GM12891 (cell line): ENCODE measurements at regions not wholly inside any gene's neighbourhood (a gene's known extent, or its start where the extent isn't known, plus 50 kb on each side); places are given as distances from the start of the nearest gene placed in this dataset.
A peak's percentile ranks its signal among the peaks of the same experiment; 100 is the strongest.
"Not testable (repeated sequence)": the region's sequence is repeated elsewhere in the genome, so short reads cannot be mapped to it uniquely, and the experiment has no call there.

Experiments
- DNase-seq: peaks from one replicate; pipeline ENCODE4 v3.0.0; 2011; ENCODE audit warnings: low spot score; ENCODE audit not compliant: insufficient read length
- FAIRE-seq: peaks from 2 replicates; lab custom pipeline; 2011; peaks lifted over from hg19 to GRCh38; lab: Jason Lieb, UNC
- PAX5 ChIP-seq: IDR thresholded peaks from 2 replicates; pipeline ENCODE4 v1.6.1; 2011; ENCODE audit warnings: low read length, moderate library complexity, mild to moderate bottlenecking; ENCODE audit not compliant: insufficient read depth, severe bottlenecking
- POLR2A ChIP-seq: IDR thresholded peaks from 2 replicates; pipeline ENCODE4 v1.6.1; 2011; ENCODE audit warnings: low read depth, low read length, control low read depth
- POLR2AphosphoS5 ChIP-seq: IDR thresholded peaks from 2 replicates; pipeline ENCODE4 v1.6.1; 2011; ENCODE audit warnings: low read depth, low read length, control low read depth
- POU2F2 ChIP-seq: IDR thresholded peaks from 2 replicates; pipeline ENCODE4 v1.6.1; 2011; ENCODE audit warnings: low read depth, mild to moderate bottlenecking, control low read depth, low read length, moderate library complexity
- SPI1 ChIP-seq: IDR thresholded peaks from 2 replicates; pipeline ENCODE4 v1.6.1; 2011; ENCODE audit warnings: low read depth, low read length, control low read depth
- TAF1 ChIP-seq: IDR thresholded peaks from 2 replicates; pipeline ENCODE4 v1.6.1; 2011; ENCODE audit warnings: low read depth, low read length, control low read depth

DNA sequence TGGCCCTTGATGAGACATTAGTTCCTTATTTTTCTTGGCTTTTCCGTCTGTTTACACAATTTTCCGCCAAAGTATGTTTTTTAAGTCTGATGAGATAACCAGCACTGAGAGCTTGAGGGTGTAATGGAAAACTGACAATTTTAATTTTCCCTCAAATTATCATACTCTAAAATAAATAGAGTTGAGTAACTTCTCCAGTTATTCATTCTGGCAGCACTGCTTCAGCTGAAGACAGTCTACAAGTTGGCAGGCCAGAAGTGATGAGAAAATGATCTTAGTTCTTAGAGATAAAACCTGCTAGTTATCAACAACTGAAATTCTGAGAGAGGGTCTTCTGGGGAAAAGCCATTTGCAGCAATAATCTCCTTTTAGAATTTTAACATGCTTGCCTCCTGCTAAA is 241.6 kb upstream of the TET2 start:
- FAIRE-seq, result no peak
- TF ChIP-seq TAF1, result no peak
- no peak for TF ChIP-seq POLR2A
- TF ChIP-seq PAX5, result no peak
- no peak for TF ChIP-seq POLR2AphosphoS5
- TF ChIP-seq SPI1, result no peak
- TF ChIP-seq POU2F2, result no peak
- DNase-seq, result no peak

DNA sequence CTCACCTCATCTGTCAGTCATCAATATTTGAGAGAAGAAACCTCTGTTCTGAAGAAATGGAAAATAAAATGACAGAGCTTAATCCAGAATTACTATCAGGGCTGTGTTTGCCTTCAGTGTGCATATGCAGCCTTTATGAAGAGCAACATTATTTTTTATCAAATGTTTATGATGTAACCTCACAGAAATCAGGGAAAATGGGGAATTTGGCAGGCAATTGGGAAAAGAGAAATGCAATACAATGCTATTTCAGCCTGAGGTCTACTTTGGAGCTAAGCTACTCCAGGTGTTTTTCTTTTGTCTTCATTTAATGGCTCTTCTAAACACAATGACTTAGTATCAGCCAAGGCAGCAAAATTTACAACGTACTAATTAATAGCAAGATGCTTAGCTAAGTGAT is 241.1 kb upstream of the TET2 start:
- TF ChIP-seq POLR2A (no peak), SPI1 (no peak), TAF1 (no peak), POLR2AphosphoS5 (no peak), PAX5 (no peak), POU2F2 (no peak)
- DNase-seq (no peak), FAIRE-seq (no peak)

DNA sequence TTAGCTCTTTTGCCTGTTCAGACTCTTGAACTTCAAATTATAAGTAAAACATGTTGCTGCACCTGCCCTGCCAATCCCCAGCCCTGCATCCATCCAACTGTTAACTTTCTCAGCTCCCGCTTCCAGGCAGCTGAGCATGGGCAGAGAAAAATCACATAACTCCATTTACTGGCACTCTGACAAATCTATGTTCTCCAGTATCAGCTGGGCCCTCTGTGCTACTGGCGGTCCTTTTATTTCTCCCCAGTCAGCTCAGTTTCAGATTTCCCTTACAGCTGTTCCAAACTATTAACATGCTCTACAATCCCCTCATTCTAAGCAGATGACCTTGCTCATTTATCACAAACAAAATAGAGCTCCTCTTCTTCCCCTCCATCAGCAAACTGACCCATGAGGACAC is 240.4 kb upstream of the TET2 start:
- TF ChIP-seq PAX5 (no peak), POLR2A (no peak), POU2F2 (no peak)
- DNase-seq (no peak), FAIRE-seq (no peak)

DNA sequence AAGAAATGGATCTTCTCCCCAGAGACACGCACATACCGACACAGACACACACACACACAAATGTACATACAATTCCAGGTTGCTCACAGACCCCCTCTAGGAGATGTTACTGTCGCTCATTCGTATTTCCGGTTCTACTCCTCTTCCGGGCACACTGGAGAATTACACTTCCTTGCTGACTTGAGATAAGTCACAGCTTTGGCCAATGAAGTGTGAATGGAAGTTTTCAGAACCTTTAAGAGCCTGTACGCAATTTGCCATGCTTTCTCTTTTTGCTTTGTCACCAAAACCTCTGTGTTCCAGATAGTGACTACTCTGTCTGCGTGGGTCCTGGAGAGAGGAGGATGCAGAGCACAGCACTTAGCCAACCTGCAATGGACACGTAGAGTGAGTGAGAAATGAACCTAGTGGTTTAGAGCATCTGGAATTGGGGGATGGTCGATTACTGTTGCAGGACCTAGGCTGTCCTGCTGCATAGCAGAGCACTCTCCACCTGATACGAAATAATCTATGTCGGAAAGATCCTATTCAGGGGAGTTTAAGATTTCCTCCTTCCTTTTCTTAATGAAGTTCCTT is 239.5 kb upstream of the TET2 start:
- FAIRE-seq (no peak), DNase-seq (no peak)
- TF ChIP-seq POU2F2 (no peak), SPI1 (no peak), TAF1 (no peak), POLR2A (no peak), POLR2AphosphoS5 (no peak), PAX5 (no peak)

DNA sequence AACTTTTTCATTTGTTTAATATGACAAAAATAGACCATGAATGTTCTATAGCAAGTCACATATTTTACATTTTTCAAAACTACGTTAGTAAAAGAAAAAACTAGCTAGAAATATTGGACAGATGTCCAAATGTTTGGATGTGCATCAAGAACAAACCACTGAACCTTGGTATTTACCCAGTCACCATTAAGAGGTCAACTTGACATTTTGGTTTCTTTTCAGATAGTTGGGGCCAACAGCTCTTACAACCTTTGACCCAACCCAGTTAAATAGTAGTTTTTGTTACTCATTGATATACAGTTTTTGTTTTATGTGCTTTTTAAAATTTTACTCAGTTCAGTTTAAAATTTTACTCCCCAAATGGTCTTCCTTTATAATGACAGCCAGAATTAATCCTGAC is 238.7 kb upstream of the TET2 start:
- TF ChIP-seq TAF1 (no peak), POU2F2 (no peak), POLR2A (no peak), PAX5 (no peak), POLR2AphosphoS5 (no peak)
- no peak for DNase-seq
- no peak for FAIRE-seq

DNA sequence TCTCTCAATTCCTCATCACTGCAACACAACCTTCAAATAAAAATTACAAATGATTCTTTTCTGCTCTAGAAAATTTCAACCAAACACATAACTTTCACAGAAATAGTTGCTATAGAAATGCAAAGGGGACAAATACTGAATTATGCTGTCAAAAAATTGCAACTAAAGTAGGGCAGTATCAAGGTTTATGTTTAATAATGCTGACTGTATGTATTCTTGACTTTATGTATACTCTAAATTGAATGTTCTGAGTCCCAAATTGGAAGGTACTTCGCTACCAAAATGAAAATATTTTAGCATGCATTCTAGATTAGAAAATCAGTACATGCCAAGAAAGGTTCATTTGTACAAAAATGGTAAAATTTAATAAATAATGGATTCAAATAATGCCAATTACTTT is 237.3 kb upstream of the TET2 start:
- no peak for DNase-seq
- no peak for FAIRE-seq
- TF ChIP-seq POLR2A (no peak), PAX5 (no peak), TAF1 (no peak), POLR2AphosphoS5 (no peak), SPI1 (no peak), POU2F2 (no peak)

DNA sequence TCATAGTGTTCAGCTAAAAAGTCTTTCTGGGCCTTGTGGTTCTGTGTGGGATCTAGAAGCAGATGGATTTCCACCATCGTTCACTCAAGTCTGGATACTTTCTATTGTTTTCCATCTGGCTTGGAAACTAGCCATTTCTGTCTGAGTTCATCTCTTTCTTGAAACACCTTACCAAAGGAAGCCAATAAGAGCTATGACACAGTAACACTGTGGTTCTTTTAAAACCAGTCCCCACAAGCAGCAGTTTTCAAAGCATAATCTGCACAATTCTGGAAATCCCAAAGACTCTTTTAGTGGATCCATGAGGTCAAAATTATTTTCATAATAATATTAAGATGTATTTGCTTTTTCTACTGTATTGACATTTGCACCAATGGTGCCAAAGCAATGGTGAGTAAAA is 234.2 kb upstream of the TET2 start:
- no peak for DNase-seq
- TF ChIP-seq POLR2AphosphoS5 (no peak), SPI1 (no peak), PAX5 (no peak), POU2F2 (no peak), POLR2A (no peak), TAF1 (no peak)
- no peak for FAIRE-seq

DNA sequence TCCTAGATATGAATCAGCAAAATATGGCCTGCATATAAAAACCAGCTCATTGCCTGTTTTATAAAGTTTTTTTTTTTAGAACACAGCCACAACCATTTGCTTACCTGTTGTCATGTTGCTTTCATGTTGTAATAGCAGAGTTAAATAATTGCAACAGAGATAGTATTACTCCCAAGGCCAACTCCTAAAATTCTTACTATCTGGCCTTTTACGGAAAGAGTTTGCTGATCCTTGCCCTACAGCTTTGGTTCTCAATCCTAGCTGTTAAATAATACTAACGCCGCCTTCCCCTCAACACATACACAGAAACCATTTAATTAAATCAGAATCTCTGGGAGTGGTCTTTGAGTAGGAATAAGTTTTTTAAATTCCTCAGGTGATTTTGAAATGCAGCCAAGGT is 231.3 kb upstream of the TET2 start:
- DNase-seq (no peak), FAIRE-seq (no peak)
- TF ChIP-seq POLR2AphosphoS5, result no peak
- TF ChIP-seq POLR2A, result no peak
- TF ChIP-seq SPI1, result no peak
- no peak for TF ChIP-seq TAF1
- no peak for TF ChIP-seq POU2F2
- TF ChIP-seq PAX5, result no peak

DNA sequence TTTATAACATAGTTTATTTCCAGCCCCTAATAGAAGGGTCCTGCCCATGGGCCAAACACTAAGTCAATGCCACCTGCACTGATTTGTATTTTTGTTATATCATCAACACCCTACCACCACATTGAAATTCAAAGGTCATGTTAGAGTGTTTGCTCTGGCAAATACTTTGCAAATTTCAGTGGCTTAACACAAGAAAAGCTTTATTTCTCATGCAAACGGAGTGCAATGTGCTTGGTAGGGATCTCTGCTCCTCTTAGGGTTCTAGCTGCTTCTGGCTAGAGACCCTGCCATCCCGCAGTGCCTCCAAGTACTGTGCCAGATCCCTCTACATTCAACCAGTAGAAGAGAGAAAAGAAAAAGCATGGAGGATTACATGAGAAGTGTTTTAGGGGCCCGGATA is 230.8 kb upstream of the TET2 start:
- TF ChIP-seq POLR2AphosphoS5 (no peak), PAX5 (no peak), POLR2A (no peak), TAF1 (no peak), POU2F2 (no peak), SPI1 (no peak)
- FAIRE-seq, result no peak
- no peak for DNase-seq

DNA sequence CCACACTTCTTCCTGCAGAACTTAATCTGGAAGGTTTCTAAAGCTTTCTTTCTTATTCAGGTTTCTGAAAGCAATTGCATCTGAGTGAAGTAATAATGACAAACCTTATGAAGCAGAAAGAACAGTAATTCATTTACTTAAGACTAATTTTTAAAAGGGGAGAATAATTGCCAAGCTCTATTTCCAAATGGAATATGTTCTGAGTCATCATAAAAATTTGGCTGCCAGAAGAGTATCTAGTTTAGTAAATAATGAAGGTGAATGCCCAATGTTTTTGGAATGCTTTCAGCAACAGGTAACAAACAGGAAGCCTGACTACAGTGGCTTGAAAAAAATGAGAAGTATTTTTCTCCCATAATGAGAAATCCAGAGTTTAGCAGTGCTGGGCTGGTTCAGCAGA is 227.3 kb upstream of the TET2 start:
- TF ChIP-seq SPI1 (no peak), POLR2A (no peak), POU2F2 (no peak), POLR2AphosphoS5 (no peak), TAF1 (no peak)
- no peak for DNase-seq
- no peak for FAIRE-seq

DNA sequence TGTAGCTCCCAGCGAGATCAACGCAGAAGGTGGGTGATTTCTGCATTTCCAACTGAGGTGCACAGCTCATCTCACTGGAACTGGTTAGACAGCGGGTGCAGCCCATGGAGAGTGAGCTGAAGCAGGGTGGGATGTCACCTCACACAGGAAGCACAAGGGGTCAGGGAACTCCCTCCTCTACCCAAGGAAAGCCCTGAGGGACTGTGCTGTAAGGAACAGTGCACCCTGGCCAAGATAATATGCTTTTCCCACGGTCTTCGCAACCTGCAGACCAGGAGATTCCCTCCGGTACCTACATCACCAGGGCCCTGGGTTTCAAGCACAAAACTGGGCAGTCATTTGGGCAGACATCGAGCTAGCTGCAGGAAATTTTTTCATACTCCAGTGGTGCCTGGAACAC is 216.4 kb upstream of the TET2 start:
- no peak for FAIRE-seq

DNA sequence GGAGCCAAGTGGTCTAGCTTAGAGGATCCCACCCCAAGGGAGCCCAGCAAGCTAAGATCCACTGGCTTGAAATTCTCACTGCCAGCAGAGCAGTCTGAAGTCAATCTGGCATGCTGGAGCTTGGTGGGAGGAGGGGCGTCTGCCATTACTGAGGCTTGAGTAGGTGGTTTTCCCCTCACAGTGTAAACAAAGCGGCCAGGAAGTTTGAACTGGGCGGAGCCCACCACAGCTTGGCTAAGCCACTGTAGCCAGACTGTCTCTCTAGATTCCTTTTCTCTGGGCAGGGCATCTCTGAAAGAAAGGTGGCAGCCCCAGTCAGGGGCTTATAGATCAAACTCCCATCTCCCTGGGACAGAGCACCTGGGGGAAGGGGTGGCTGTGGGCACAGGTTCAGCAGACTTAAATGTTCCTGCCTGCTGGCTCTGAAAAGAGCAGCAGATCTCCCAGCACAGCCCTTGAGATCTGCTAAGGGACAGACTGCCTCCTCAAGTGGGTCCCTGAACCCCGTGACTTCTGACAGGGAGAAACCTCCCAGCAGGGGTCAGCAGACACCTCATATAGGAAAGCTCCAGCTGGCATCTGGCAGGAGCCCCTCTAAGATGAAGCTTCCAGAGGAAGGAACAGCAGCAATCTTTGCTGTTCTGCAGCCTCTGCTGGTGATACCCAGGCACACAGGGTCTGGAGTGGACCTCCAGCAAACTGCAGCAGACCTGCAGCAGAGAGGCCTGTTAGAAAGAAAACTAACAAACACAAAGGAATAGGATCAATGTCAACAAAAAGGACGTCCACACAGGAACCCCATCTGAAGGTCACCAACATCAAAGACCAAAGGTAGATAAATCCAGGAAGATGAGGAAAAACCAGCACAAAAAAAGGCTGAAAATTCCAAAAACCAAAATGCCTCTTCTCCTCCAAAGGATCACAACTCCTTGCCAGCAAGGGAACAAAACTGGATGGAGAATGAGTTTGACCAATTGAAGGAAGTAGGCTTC is 215.6 kb upstream of the TET2 start:
- not testable (repeated sequence) for DNase-seq
- FAIRE-seq, result peak; percentile 66

More for the DNA sequence above, 216.4 kb upstream of the TET2 start:
- DNase-seq, result no peak
- TF ChIP-seq POLR2AphosphoS5, result no peak
- no peak for TF ChIP-seq TAF1
- no peak for TF ChIP-seq POU2F2
- no peak for TF ChIP-seq POLR2A
- TF ChIP-seq PAX5, result no peak
- no peak for TF ChIP-seq SPI1
